Endothelial cell (in vitro differentiated cells): ENCODE measurements at regions not wholly inside any gene's neighbourhood (a gene's known extent, or its start where the extent isn't known, plus 50 kb on each side); places are given as distances from the start of the nearest gene placed in this dataset.

Experiments
- DNase-seq: peaks from one replicate; pipeline ENCODE4 v3.0.0; 2021; ENCODE audit warnings: low spot score
- H3K27ac Mint-ChIP-seq: one replicate; pipeline ENCODE4 v1.8.0; 2021; ENCODE audit warnings: mixed read lengths, inconsistent platforms; ENCODE audit not compliant: unreplicated experiment
- H3K27me3 Mint-ChIP-seq: one replicate; pipeline ENCODE4 v1.8.0; 2021; ENCODE audit warnings: mild to moderate bottlenecking, moderate library complexity, mixed read lengths, inconsistent platforms; ENCODE audit not compliant: unreplicated experiment
- H3K36me3 Mint-ChIP-seq: one replicate; pipeline ENCODE4 v1.8.0; 2021; ENCODE audit warnings: mild to moderate bottlenecking, low read depth, mixed read lengths, inconsistent platforms; ENCODE audit not compliant: unreplicated experiment
- H3K4me1 Mint-ChIP-seq: one replicate; pipeline ENCODE4 v1.8.0; 2021; ENCODE audit warnings: mild to moderate bottlenecking, mixed read lengths, inconsistent platforms; ENCODE audit not compliant: unreplicated experiment
- H3K4me3 Mint-ChIP-seq: one replicate; pipeline ENCODE4 v1.8.0; 2021; ENCODE audit warnings: mild to moderate bottlenecking, mixed read lengths, inconsistent platforms; ENCODE audit not compliant: unreplicated experiment
- H3K9me3 Mint-ChIP-seq: one replicate; pipeline ENCODE4 v1.8.0; 2021; ENCODE audit warnings: mixed read lengths, inconsistent platforms; ENCODE audit not compliant: unreplicated experiment
- CTCF ChIP-seq: fragments of 200-600 bp; sonication (generic); IDR thresholded peaks from one replicate; pipeline ENCODE4 v1.5.0; 2021; ENCODE audit warnings: antibody characterized with exemption; ENCODE audit not compliant: unreplicated experiment

GRCh38 chr13:29706923-29707322, 111.4 kb upstream of the SLC7A1 start:
- no peak for DNase-seq
- Mint-ChIP-seq H3K9me3 (no peaks in the 10 kb centered on the region), H3K36me3 (no peaks in the 10 kb centered on the region), H3K27me3 (peaks cover 4% of the 10 kb centered on the region), H3K4me1 (peaks cover 3% of the 10 kb centered on the region), H3K27ac (no peak overlapping the region), H3K4me3 (no peak overlapping the region)
- no peak for TF ChIP-seq CTCF

GRCh38 chr13:29704648-29705047, 109.2 kb upstream of the SLC7A1 start:
- TF ChIP-seq CTCF: no peak
- H3K4me1 Mint-ChIP-seq: peaks cover 3% of the 10 kb centered on the region
- H3K4me3 Mint-ChIP-seq: no peak overlapping the region
- H3K9me3 Mint-ChIP-seq: no peaks in the 10 kb centered on the region
- no peaks in the 10 kb centered on the region for H3K36me3 Mint-ChIP-seq
- peaks cover 4% of the 10 kb centered on the region for H3K27me3 Mint-ChIP-seq
- DNase-seq: no peak
- no peak overlapping the region for H3K27ac Mint-ChIP-seq

- Mint-ChIP-seq H3K4me3 (no peak overlapping the region), H3K4me1 (peaks cover 3% of the 10 kb centered on the region), H3K27ac (no peak overlapping the region), H3K9me3 (no peaks in the 10 kb centered on the region), H3K27me3 (peaks cover 4% of the 10 kb centered on the region), H3K36me3 (no peaks in the 10 kb centered on the region)
- DNase-seq: no peak
- no peak for TF ChIP-seq CTCF
Measured at GRCh38 chr13:29703421-29703820, 107.9 kb upstream of the SLC7A1 start.

- H3K27ac Mint-ChIP-seq: no peak overlapping the region
- H3K9me3 Mint-ChIP-seq: no peaks in the 10 kb centered on the region
- TF ChIP-seq CTCF: no peak
- DNase-seq: no peak
- H3K27me3 Mint-ChIP-seq: peaks cover 4% of the 10 kb centered on the region
- no peak overlapping the region for H3K4me3 Mint-ChIP-seq
- peaks cover 3% of the 10 kb centered on the region for H3K4me1 Mint-ChIP-seq
- H3K36me3 Mint-ChIP-seq: no peaks in the 10 kb centered on the region
Measured at GRCh38 chr13:29702912-29703351, 107.4 kb upstream of the SLC7A1 start.

DNA sequence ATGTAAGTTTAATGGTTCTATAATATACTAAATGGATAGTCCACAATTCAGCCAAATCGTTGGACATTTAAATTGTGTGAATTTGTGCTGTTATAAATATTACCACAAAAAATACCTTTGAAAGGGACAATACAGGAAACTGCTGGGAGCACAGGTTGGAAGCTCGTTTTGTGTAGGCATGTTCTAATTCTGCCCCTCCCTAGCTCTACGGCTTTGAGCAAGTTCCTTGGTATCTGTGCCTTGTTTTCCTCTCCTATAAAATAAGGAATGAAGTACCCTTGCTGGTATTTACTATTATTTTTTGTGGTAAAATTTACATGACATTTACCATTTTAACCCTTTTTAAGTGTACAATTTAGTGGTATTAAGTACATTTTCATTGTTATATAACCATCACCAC, 102.6 kb upstream of the SLC7A1 start:
- DNase-seq: no peak
- H3K27ac Mint-ChIP-seq: no peak overlapping the region
- no peaks in the 10 kb centered on the region for H3K36me3 Mint-ChIP-seq
- no peak overlapping the region for H3K4me3 Mint-ChIP-seq
- H3K4me1 Mint-ChIP-seq: no peaks in the 10 kb centered on the region
- no peaks in the 10 kb centered on the region for H3K27me3 Mint-ChIP-seq
- H3K9me3 Mint-ChIP-seq: no peaks in the 10 kb centered on the region
- no peak for TF ChIP-seq CTCF
